HEK293T (cell line): ENCODE measurements at regions not wholly inside any gene's neighbourhood (a gene's known extent, or its start where the extent isn't known, plus 50 kb on each side); places are given as distances from the start of the nearest gene placed in this dataset.

Experiments used
- BHLHE40 ChIP-seq: fragments of 450-650 bp; IDR thresholded peaks from 2 replicates; pipeline ENCODE4 v1.6.1; 2016; ENCODE audit warnings: mild to moderate bottlenecking, moderate library complexity, borderline replicate concordance
- ELF4 ChIP-seq: fragments of 450-650 bp; IDR thresholded peaks from 2 replicates; pipeline ENCODE4 v1.6.1; 2017; ENCODE audit warnings: antibody characterized with exemption
- FOXA1 ChIP-seq: fragments of 450-650 bp; IDR thresholded peaks from 2 replicates; pipeline ENCODE4 v1.6.1; 2016; ENCODE audit warnings: mild to moderate bottlenecking
- HDGF ChIP-seq: fragments of 450-650 bp; IDR thresholded peaks from 2 replicates; pipeline ENCODE4 v1.6.1; 2017; ENCODE audit warnings: antibody characterized with exemption, borderline replicate concordance
- NFRKB ChIP-seq: fragments of 450-650 bp; IDR thresholded peaks from 2 replicates; pipeline ENCODE4 v1.6.1; 2016; ENCODE audit warnings: mild to moderate bottlenecking, moderate library complexity

GRCh38 chr13:59490651-59491050, 673.1 kb downstream of the DIAPH3 start:
- TF ChIP-seq NFRKB (no peak), BHLHE40 (no peak), ELF4 (no peak), HDGF (no peak), FOXA1 (no peak)
